ENCODE measurements at regions not wholly inside any gene's neighbourhood (a gene's known extent, or its start where the extent isn't known, plus 50 kb on each side); places are given as distances from the start of the nearest gene placed in this dataset.

GRCh38 chr2:57139179-57139578, 907.4 kb upstream of the VRK2 start:
- DNase-seq, result no peak
- H3K4me1 Mint-ChIP-seq (ENCODE audit: low read depth), result no peaks in the 10 kb centered on the region
- H3K27me3 Mint-ChIP-seq (ENCODE audit: low read depth), result no peaks in the 10 kb centered on the region
- H3K36me3 Mint-ChIP-seq (ENCODE audit: insufficient read depth), result no peaks in the 10 kb centered on the region
- H3K4me3 Mint-ChIP-seq, result no peak overlapping the region
- peaks cover 7% of the 10 kb centered on the region for H3K9me3 Mint-ChIP-seq
- no peak for ATAC-seq

- Mint-ChIP-seq H3K36me3 (ENCODE audit: insufficient read depth) (no peaks in the 10 kb centered on the region), H3K9me3 (peaks cover 11% of the 10 kb centered on the region), H3K27me3 (ENCODE audit: low read depth) (no peaks in the 10 kb centered on the region), H3K4me3 (no peak overlapping the region), H3K4me1 (ENCODE audit: low read depth) (no peaks in the 10 kb centered on the region)
- ATAC-seq (no peak), DNase-seq (no peak)
These were observed 905.3 kb upstream of the VRK2 start for GRCh38 chr2:57141269-57141668.

GRCh38 chr2:57146951-57147350, 899.7 kb upstream of the VRK2 start:
- Mint-ChIP-seq H3K4me3 (no peak overlapping the region), H3K4me1 (ENCODE audit: low read depth) (no peaks in the 10 kb centered on the region), H3K9me3 (peaks cover 26% of the 10 kb centered on the region), H3K36me3 (ENCODE audit: insufficient read depth) (no peaks in the 10 kb centered on the region), H3K27me3 (ENCODE audit: low read depth) (no peaks in the 10 kb centered on the region)
- ATAC-seq (no peak), DNase-seq (no peak)

GRCh38 chr2:57156231-57156924, 890.2 kb upstream of the VRK2 start:
- Mint-ChIP-seq H3K9me3 (peaks cover 9% of the 10 kb centered on the region), H3K4me3 (no peak overlapping the region), H3K4me1 (ENCODE audit: low read depth) (no peaks in the 10 kb centered on the region), H3K27me3 (ENCODE audit: low read depth) (no peaks in the 10 kb centered on the region), H3K36me3 (ENCODE audit: insufficient read depth) (no peaks in the 10 kb centered on the region)
- ATAC-seq, result no peak
- DNase-seq, result no peak

GRCh38 chr2:57160976-57161375, 885.6 kb upstream of the VRK2 start:
- Mint-ChIP-seq H3K27me3 (ENCODE audit: low read depth) (no peaks in the 10 kb centered on the region), H3K36me3 (ENCODE audit: insufficient read depth) (no peaks in the 10 kb centered on the region), H3K9me3 (peaks cover 15% of the 10 kb centered on the region), H3K4me1 (ENCODE audit: low read depth) (no peaks in the 10 kb centered on the region), H3K4me3 (no peak overlapping the region)
- ATAC-seq (no peak), DNase-seq (no peak)

- Mint-ChIP-seq H3K36me3 (ENCODE audit: insufficient read depth) (no peaks in the 10 kb centered on the region), H3K9me3 (peaks cover 14% of the 10 kb centered on the region), H3K4me1 (ENCODE audit: low read depth) (no peaks in the 10 kb centered on the region), H3K4me3 (no peak overlapping the region), H3K27me3 (ENCODE audit: low read depth) (no peaks in the 10 kb centered on the region)
- DNase-seq (no peak), ATAC-seq (no peak)
These were observed 869.4 kb upstream of the VRK2 start for GRCh38 chr2:57177176-57177575.

GRCh38 chr2:57180042-57180567, 866.5 kb upstream of the VRK2 start:
- no peak for ATAC-seq
- H3K27me3 Mint-ChIP-seq (ENCODE audit: low read depth), result no peaks in the 10 kb centered on the region
- DNase-seq, result no peak
- no peak overlapping the region for H3K4me3 Mint-ChIP-seq
- H3K4me1 Mint-ChIP-seq (ENCODE audit: low read depth), result no peaks in the 10 kb centered on the region
- H3K36me3 Mint-ChIP-seq (ENCODE audit: insufficient read depth), result no peaks in the 10 kb centered on the region
- H3K9me3 Mint-ChIP-seq, result peaks cover 9% of the 10 kb centered on the region

GRCh38 chr2:57180678-57181077, 865.9 kb upstream of the VRK2 start:
- Mint-ChIP-seq H3K9me3 (peaks cover 9% of the 10 kb centered on the region), H3K36me3 (ENCODE audit: insufficient read depth) (no peaks in the 10 kb centered on the region), H3K4me1 (ENCODE audit: low read depth) (no peaks in the 10 kb centered on the region), H3K27me3 (ENCODE audit: low read depth) (no peaks in the 10 kb centered on the region), H3K4me3 (no peak overlapping the region)
- DNase-seq (no peak), ATAC-seq (no peak)

- H3K9me3 Mint-ChIP-seq, result peaks cover 9% of the 10 kb centered on the region
- H3K4me3 Mint-ChIP-seq, result no peak overlapping the region
- no peak for DNase-seq
- no peak for ATAC-seq
- no peaks in the 10 kb centered on the region for H3K4me1 Mint-ChIP-seq (ENCODE audit: low read depth)
- H3K27me3 Mint-ChIP-seq (ENCODE audit: low read depth), result no peaks in the 10 kb centered on the region
- H3K36me3 Mint-ChIP-seq (ENCODE audit: insufficient read depth), result no peaks in the 10 kb centered on the region
These were observed 865.1 kb upstream of the VRK2 start for GRCh38 chr2:57181315-57182038.

- Mint-ChIP-seq H3K4me3 (no peak overlapping the region), H3K27me3 (ENCODE audit: low read depth) (no peaks in the 10 kb centered on the region), H3K9me3 (peaks cover 8% of the 10 kb centered on the region), H3K4me1 (ENCODE audit: low read depth) (no peaks in the 10 kb centered on the region), H3K36me3 (ENCODE audit: insufficient read depth) (no peaks in the 10 kb centered on the region)
- ATAC-seq (no peak), DNase-seq (no peak)
These were observed 863.7 kb upstream of the VRK2 start for GRCh38 chr2:57182916-57183315.

- Mint-ChIP-seq H3K4me1 (ENCODE audit: low read depth) (no peaks in the 10 kb centered on the region), H3K36me3 (ENCODE audit: insufficient read depth) (no peaks in the 10 kb centered on the region), H3K27me3 (ENCODE audit: low read depth) (no peaks in the 10 kb centered on the region), H3K4me3 (no peak overlapping the region), H3K9me3 (peaks cover 3% of the 10 kb centered on the region)
- DNase-seq, result no peak
- ATAC-seq, result no peak
These were observed 861.0 kb upstream of the VRK2 start for GRCh38 chr2:57185568-57185967.

- Mint-ChIP-seq H3K27me3 (ENCODE audit: low read depth) (no peaks in the 10 kb centered on the region), H3K4me1 (ENCODE audit: low read depth) (no peaks in the 10 kb centered on the region), H3K9me3 (peaks cover 6% of the 10 kb centered on the region), H3K36me3 (ENCODE audit: insufficient read depth) (no peaks in the 10 kb centered on the region), H3K4me3 (no peak overlapping the region)
- ATAC-seq, result no peak
- DNase-seq, result no peak
These were observed 856.6 kb upstream of the VRK2 start for GRCh38 chr2:57190007-57190406.

GRCh38 chr2:57199663-57200062, 846.9 kb upstream of the VRK2 start:
- Mint-ChIP-seq H3K27me3 (ENCODE audit: low read depth) (no peaks in the 10 kb centered on the region), H3K4me1 (ENCODE audit: low read depth) (no peaks in the 10 kb centered on the region), H3K4me3 (no peak overlapping the region), H3K9me3 (peaks cover 13% of the 10 kb centered on the region), H3K36me3 (ENCODE audit: insufficient read depth) (no peaks in the 10 kb centered on the region)
- ATAC-seq, result no peak
- no peak for DNase-seq

- no peaks in the 10 kb centered on the region for H3K27me3 Mint-ChIP-seq (ENCODE audit: low read depth)
- ATAC-seq (no peak), DNase-seq (no peak)
These were observed 842.2 kb upstream of the VRK2 start for GRCh38 chr2:57204364-57204763.

GRCh38 chr2:57205241-57205640, 841.4 kb upstream of the VRK2 start:
- H3K36me3 Mint-ChIP-seq (ENCODE audit: insufficient read depth), result no peaks in the 10 kb centered on the region
- no peak overlapping the region for H3K4me3 Mint-ChIP-seq
- ATAC-seq, result no peak
- no peak for DNase-seq
- peaks cover 11% of the 10 kb centered on the region for H3K9me3 Mint-ChIP-seq
- no peaks in the 10 kb centered on the region for H3K27me3 Mint-ChIP-seq (ENCODE audit: low read depth)
- H3K4me1 Mint-ChIP-seq (ENCODE audit: low read depth), result no peaks in the 10 kb centered on the region

More at GRCh38 chr2:57204364-57204763, 842.2 kb upstream of the VRK2 start:
- Mint-ChIP-seq H3K36me3 (ENCODE audit: insufficient read depth) (no peaks in the 10 kb centered on the region), H3K4me1 (ENCODE audit: low read depth) (no peaks in the 10 kb centered on the region), H3K4me3 (no peak overlapping the region), H3K9me3 (peaks cover 11% of the 10 kb centered on the region)

All from activated T-cell treated with anti-CD3 and anti-CD28 coated beads, Interleukin-2, amount 50 U/mL, for 4 hours (primary cell).